ENCODE measurements at regions not wholly inside any gene's neighbourhood (a gene's known extent, or its start where the extent isn't known, plus 50 kb on each side); places are given as distances from the start of the nearest gene placed in this dataset.
"Not testable (repeated sequence)": the region's sequence is repeated elsewhere in the genome, so short reads cannot be mapped to it uniquely, and the experiment has no call there.

DNA sequence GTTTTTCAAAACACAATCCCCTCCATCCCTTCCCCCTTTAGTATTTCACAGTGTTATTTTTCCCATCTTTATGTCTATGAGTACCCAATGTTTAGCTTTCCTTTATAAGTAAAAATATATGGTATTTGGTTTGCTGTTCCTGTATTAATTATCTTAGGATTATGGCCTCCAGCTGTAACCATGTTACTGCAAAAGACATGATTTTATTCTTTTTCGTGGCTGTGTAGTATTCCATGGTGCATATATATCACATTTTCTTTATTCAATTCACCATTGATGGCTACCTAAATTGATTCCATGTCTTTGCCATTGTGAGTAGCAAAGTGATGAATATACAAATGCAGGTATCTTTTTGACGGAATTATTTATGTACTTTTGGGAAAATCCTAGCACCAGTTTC is 346.4 kb upstream of the CNTN5 start:
- in situ Hi-C loops (cut with HindIII; ENCODE audit: low pct_unique_long_range_greater_than_20kb, low sequenced_read_pairs), result no loop called here
- no peak for DNase-seq (ENCODE audit: low read depth, low spot score)

GRCh38 chr11:98679673-98680072 is 341.1 kb upstream of the CNTN5 start:
- in situ Hi-C loops (cut with HindIII; ENCODE audit: low pct_unique_long_range_greater_than_20kb, low sequenced_read_pairs), result no loop called here
- DNase-seq (ENCODE audit: low read depth, low spot score), result no peak

GRCh38 chr11:98701541-98701940 is 319.2 kb upstream of the CNTN5 start:
- no peak for DNase-seq (ENCODE audit: low read depth, low spot score)
- in situ Hi-C loops (cut with HindIII; ENCODE audit: low pct_unique_long_range_greater_than_20kb, low sequenced_read_pairs), result no loop called here

DNA sequence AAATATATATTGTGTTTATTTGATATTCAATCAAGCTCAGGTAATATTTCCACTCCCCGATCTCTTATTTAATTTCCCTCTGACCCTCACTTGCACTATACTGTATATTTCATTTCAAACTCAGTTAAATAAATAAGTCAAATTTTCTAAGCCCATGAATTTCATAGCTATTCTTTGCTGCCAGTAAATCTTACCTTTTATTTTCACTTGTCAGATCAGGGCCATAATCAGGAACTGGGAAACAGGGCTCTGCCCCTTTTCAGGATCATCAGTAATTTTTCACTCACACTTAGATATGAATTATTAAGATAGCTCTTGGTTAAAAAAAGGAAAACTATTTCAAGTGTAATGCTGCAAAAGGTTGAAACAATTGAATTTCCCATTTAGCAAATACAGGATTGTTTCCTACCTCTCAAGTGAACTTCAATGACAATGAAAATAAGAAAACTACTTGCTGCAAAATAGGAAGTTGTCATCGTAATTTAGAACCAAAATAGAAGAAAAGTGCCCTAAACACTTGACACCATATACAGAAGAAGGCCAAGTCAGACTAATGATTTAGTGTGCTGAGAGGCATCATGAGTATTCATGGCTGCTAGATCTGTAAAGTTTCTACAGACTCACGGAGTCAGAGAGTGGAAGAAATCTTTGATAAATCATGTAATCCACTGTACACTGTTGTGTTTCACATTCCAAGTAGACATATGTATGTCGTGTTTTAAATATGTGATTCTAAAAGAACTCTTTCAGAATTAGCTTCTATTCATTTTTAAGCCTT is 316.8 kb upstream of the CNTN5 start:
- in situ Hi-C loops (cut with HindIII; ENCODE audit: low pct_unique_long_range_greater_than_20kb, low sequenced_read_pairs), result no loop called here
- DNase-seq (ENCODE audit: low read depth, low spot score), result no peak

GRCh38 chr11:98710026-98710425 is 310.7 kb upstream of the CNTN5 start:
- in situ Hi-C loops (cut with HindIII; ENCODE audit: low pct_unique_long_range_greater_than_20kb, low sequenced_read_pairs), result no loop called here

GRCh38 chr11:98710986-98711385 is 309.8 kb upstream of the CNTN5 start:
- DNase-seq (ENCODE audit: low read depth, low spot score), result no peak
- in situ Hi-C loops (cut with HindIII; ENCODE audit: low pct_unique_long_range_greater_than_20kb, low sequenced_read_pairs), result no loop called here

More at GRCh38 chr11:98710026-98710425, 310.7 kb upstream of the CNTN5 start:
- DNase-seq (ENCODE audit: low read depth, low spot score), result no peak

DNA sequence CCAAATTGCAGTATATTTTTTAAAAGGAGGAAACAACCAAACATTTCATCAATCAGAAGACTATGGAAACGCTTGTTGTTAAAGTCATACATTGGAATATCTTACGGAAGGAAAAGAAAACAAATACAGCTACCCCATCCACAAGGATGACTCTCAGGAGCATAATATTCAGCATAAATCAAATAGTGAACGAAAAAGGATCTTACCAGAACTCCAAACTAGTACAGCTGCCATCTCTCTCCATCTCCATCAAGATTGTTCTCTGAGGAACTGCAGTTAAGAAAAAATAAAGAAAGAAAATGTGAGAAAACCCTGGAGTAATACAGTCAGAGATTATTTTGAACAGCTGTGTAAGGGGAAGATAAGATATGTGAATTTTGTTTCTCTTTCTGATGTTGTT is 299.8 kb upstream of the CNTN5 start:
- no peak for DNase-seq (ENCODE audit: low read depth, low spot score)
- in situ Hi-C loops (cut with HindIII; ENCODE audit: low pct_unique_long_range_greater_than_20kb, low sequenced_read_pairs), result no loop called here

DNA sequence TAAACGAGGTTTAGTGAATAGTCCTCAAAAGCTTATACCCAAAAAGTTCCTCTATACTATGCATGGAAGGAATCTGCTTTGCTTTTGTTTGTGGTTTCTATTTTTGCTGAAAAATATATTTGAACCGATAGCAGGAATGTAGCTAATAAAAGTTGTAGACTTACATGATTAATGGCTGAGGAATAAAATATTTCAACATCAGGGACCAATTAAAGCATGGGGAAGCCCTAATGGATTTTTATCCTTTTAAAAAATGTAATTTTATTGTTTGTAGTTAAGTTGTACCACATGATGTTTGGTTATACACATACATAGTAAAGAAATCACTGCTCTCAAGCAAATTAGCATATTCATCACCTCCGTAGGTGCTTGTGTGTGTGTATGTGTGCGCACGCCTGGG is 295.3 kb upstream of the CNTN5 start:
- in situ Hi-C loops (cut with HindIII; ENCODE audit: low pct_unique_long_range_greater_than_20kb, low sequenced_read_pairs), result no loop called here
- no peak for DNase-seq (ENCODE audit: low read depth, low spot score)

GRCh38 chr11:98728421-98728820 is 292.3 kb upstream of the CNTN5 start:
- in situ Hi-C loops (cut with HindIII; ENCODE audit: low pct_unique_long_range_greater_than_20kb, low sequenced_read_pairs), result no loop called here
- DNase-seq (ENCODE audit: low read depth, low spot score), result no peak

DNA sequence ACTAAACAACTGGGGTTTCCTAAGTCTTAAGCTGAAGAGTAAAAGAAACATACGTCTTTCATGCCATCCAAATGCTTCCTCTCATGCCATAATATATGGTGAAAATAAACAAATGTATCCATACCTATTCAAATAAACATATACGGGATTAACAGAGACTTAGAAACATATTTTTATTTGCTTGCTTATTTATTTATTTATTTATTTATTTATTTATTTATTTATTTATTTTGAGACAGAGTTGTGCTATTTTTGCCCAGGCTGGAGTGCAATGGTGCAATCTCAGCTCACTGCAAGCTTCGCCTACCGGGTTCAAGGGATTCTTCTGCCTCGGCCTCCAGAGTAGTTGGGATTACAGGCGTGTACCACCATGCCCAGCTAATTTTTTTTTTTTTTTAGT is 291.6 kb upstream of the CNTN5 start:
- in situ Hi-C loops (cut with HindIII; ENCODE audit: low pct_unique_long_range_greater_than_20kb, low sequenced_read_pairs), result no loop called here
- no peak for DNase-seq (ENCODE audit: low read depth, low spot score)

DNA sequence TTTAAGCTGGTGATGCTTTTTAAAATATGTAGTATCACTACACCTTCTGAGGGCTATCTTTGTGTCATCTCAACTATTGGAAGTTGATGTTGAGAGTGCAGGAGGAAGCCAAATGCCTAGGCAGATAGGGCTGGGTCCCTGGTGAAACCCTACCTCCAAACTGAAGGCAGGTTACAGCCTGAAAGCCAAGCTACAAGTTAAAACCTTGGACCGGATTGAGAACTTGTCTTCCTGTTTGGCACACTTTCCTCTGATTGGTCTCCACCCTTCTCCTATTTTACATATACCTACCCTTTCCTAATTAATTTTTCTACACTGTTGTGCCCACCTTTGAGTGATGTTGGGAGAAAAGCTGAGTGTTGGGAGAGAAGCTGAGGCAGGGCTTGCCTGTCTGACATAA is 287.8 kb upstream of the CNTN5 start:
- DNase-seq (ENCODE audit: low read depth, low spot score), result no peak
- in situ Hi-C loops (cut with HindIII; ENCODE audit: low pct_unique_long_range_greater_than_20kb, low sequenced_read_pairs), result no loop called here

DNA sequence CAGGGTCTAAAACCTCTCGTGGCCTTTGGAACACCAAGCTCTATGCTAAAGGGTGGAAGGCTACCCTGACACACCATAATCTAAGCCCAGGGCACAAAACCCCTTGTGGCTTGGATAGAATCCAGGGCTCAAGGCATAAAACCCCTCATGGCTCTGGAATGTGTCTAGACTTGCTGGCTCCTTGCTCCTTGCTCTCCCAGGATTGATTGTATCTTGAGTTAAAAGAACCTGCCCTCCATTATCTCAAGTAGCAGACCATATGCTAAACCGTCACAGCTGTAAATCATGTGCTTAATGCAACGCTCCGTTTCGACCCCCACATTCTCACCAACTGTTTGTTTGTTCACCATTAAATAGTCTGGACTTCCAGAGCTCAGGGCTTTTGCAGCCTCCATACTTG is 287.4 kb upstream of the CNTN5 start:
- not testable (repeated sequence) for DNase-seq (ENCODE audit: low read depth, low spot score)

DNA sequence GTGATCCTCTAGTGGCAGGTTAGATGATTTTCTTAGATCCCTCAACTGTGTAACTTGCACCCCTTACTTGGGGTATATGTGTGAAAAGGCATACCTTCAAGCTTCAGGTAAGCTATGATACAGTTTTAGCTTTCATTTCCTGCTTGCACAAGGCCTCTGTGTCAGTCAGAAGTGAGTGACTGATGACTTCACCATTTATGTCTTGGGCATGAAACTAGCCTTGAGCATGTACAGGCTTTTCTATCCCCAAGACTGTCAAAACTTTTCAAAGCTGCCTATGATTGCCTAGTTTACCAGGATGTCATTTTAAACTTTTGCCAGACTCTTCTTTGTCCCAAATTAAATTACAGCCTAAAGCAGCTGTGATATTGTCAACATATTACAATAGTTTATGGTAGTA is 286.1 kb upstream of the CNTN5 start:
- DNase-seq (ENCODE audit: low read depth, low spot score), result no peak
- in situ Hi-C loops (cut with HindIII; ENCODE audit: low pct_unique_long_range_greater_than_20kb, low sequenced_read_pairs), result no loop called here

More for the DNA sequence above, 287.4 kb upstream of the CNTN5 start:
- in situ Hi-C loops (cut with HindIII; ENCODE audit: low pct_unique_long_range_greater_than_20kb, low sequenced_read_pairs), result not testable (repeated sequence)

DNA sequence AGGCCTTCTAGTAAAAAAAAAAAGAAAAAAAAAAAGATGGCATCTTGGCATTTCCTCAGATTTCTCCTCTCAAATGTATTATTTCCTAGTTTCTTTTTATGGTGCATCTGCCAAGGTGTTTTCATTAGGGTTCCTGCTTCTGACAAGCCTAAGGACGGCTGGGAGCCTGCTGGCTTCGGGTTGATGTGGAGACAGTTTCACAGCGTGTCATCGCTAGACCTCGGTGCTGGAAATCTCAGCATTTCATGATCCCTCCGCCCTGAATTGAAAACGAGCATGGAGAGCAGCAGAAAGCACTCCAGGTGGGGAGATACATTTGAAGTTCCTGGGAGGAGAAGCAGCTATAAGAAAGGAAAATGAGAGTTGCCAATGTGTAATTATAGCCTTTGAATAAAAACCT is 283.9 kb upstream of the CNTN5 start:
- DNase-seq (ENCODE audit: low read depth, low spot score), result no peak
- in situ Hi-C loops (cut with HindIII; ENCODE audit: low pct_unique_long_range_greater_than_20kb, low sequenced_read_pairs), result no loop called here

DNA sequence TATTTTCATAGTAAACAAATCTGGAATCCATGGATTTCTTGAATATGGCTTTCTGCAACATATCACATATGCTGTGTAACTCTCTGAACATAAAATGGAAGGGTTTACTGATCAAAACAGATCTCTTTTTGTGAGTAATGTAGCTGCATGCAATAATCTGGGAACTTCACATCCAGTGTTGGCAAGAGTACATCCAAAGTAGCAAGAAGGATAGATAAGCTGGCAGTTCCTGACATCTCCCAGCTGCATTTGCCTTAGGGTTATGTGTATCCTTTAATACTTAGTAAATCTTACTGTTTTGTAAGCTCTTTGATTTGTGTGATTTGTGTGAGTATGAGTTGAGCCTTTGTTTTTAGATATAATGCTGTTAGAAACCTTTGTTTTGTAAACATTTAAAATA is 280.4 kb upstream of the CNTN5 start:
- in situ Hi-C loops (cut with HindIII; ENCODE audit: low pct_unique_long_range_greater_than_20kb, low sequenced_read_pairs), result no loop called here
- no peak for DNase-seq (ENCODE audit: low read depth, low spot score)

- in situ Hi-C loops (cut with HindIII; ENCODE audit: low pct_unique_long_range_greater_than_20kb, low sequenced_read_pairs); DNase-seq (ENCODE audit: low read depth, low spot score): not testable (repeated sequence)
Observed at GRCh38 chr11:98763446-98763845, 257.3 kb upstream of the CNTN5 start.

DNA sequence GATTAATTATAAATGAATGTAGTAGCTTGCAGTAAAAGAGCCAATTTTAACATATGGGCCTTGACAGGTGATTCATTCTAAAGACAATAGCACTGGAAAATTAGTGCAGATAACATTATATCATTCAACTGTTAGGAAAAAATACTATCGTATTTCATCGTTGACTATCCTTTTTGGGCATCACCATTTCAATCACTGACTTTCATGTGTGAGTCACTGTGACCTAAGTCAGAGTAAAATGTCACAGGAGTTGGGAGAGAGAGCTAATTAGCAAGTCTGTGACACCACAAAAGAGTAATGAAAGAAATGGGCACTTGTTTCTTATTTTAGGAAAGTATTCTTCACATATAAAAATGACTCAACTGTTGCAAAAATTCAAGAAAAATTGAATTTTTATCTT is 253.8 kb upstream of the CNTN5 start:
- no peak for DNase-seq (ENCODE audit: low read depth, low spot score)
- in situ Hi-C loops (cut with HindIII; ENCODE audit: low pct_unique_long_range_greater_than_20kb, low sequenced_read_pairs), result no loop called here

DNA sequence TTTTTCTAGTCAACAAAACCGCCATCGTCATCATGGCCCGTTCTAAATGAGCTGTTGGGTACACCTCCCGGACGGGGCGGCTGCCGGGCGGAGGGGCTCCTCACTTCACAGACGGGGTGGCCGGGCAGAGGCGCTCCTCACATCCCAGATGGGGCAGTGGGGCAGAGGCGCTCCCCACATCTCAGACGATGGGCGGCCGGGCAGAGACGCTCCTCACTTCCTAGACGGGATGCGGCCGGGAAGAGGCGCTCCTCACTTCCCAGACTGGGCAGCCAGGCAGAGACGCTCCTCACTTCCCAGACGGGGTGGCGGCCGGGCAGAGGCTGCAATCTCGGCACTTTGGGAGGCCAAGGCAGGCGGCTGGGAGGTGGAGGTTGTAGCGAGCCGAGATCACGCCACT is 250.7 kb upstream of the CNTN5 start:
- DNase-seq (ENCODE audit: low read depth, low spot score); in situ Hi-C loops (cut with HindIII; ENCODE audit: low pct_unique_long_range_greater_than_20kb, low sequenced_read_pairs): not testable (repeated sequence)

GRCh38 chr11:98771791-98772190 is 249.0 kb upstream of the CNTN5 start:
- DNase-seq (ENCODE audit: low read depth, low spot score), result no peak
- in situ Hi-C loops (cut with HindIII; ENCODE audit: low pct_unique_long_range_greater_than_20kb, low sequenced_read_pairs), result no loop called here

DNA sequence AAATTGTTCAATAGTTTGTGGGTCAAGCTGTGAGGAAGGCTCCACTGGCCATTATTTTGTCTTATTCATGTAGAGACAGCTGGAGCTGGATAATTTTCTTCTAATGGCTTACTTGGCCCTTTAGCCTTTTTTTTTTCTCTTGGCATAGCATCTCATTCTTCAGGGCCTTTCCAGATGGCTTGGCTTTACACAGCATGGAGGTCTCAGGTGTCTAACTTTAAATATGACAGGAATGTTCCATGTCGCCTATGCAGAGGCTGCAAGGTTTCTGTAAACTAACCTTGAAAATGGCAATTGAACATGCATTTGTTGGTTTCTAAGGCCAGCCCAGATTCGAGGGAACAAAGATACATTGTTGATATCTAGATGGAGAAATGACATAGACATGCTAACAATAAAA is 247.9 kb upstream of the CNTN5 start:
- in situ Hi-C loops (cut with HindIII; ENCODE audit: low pct_unique_long_range_greater_than_20kb, low sequenced_read_pairs), result no loop called here
- DNase-seq (ENCODE audit: low read depth, low spot score), result no peak
